GM12865 (cell line): ENCODE measurements at regions not wholly inside any gene's neighbourhood (a gene's known extent, or its start where the extent isn't known, plus 50 kb on each side); places are given as distances from the start of the nearest gene placed in this dataset.
"Not testable (repeated sequence)": the region's sequence is repeated elsewhere in the genome, so short reads cannot be mapped to it uniquely, and the experiment has no call there.

ENCODE experiments used
- DNase-seq: peaks from one replicate; pipeline ENCODE4 v3.0.0; 2010; ENCODE audit warnings: low read depth
- H3K4me3 ChIP-seq: 2 replicates; pipeline ENCODE4 v1.5.1; 2011; ENCODE audit warnings: mild to moderate bottlenecking, low read depth, low read length, control low read depth
- CTCF ChIP-seq: IDR thresholded peaks from 2 replicates; pipeline ENCODE4 v1.5.1; 2011; ENCODE audit warnings: low read length, control low read depth, low read depth, inconsistent platforms; ENCODE audit not compliant: insufficient read depth; ENCODE audit errors: missing control alignments

GRCh38 chr7:10779465-10780399 is 193.9 kb upstream of the PHF14 start:
- no peak overlapping the region for H3K4me3 ChIP-seq
- no peak for TF ChIP-seq CTCF
- DNase-seq, result no peak

DNA sequence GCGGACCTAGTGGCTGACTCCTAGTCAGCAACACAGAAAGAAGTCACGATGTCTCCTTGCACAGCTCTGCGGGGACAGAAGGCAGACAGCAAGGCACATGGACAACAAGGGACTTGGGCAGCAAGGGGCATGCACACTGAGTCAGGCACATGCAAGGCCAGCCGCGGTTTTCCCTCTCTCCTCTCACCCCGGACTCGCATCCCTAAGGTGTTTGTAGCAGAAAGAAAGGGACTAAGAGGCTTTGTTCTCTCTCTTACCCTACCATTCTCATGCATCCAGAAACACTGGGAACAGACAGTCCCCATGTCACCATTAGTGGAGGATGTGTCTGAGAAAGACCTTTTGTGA is 193.3 kb upstream of the PHF14 start:
- H3K4me3 ChIP-seq, result no peak overlapping the region
- TF ChIP-seq CTCF, result no peak
- DNase-seq, result no peak

- DNase-seq, H3K4me3 ChIP-seq: not testable (repeated sequence)
Measured at GRCh38 chr7:10786976-10787375, 186.7 kb upstream of the PHF14 start.

GRCh38 chr7:10789170-10789569 is 184.5 kb upstream of the PHF14 start:
- no peak for DNase-seq
- no peak for TF ChIP-seq CTCF
- H3K4me3 ChIP-seq, result no peak overlapping the region

DNA sequence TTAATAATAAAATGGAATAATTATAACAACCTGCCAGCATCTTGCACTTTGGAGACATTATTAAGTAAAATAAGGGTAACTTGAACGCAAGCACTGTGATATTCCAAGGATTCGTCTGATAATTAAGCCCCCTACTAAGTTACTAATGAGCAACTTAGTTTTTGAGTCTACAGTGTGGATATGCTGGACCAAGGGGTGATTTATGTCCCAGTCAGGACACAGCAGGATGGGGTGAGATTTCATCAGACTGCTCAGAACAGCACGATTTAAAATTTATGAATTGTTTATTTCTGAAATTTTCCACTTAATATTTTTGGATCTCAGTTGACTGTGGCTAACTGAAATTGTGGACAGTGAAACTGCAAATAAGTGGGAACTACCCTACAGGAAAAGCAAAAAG is 182.8 kb upstream of the PHF14 start:
- H3K4me3 ChIP-seq, result no peak overlapping the region
- no peak for TF ChIP-seq CTCF
- DNase-seq, result no peak

DNA sequence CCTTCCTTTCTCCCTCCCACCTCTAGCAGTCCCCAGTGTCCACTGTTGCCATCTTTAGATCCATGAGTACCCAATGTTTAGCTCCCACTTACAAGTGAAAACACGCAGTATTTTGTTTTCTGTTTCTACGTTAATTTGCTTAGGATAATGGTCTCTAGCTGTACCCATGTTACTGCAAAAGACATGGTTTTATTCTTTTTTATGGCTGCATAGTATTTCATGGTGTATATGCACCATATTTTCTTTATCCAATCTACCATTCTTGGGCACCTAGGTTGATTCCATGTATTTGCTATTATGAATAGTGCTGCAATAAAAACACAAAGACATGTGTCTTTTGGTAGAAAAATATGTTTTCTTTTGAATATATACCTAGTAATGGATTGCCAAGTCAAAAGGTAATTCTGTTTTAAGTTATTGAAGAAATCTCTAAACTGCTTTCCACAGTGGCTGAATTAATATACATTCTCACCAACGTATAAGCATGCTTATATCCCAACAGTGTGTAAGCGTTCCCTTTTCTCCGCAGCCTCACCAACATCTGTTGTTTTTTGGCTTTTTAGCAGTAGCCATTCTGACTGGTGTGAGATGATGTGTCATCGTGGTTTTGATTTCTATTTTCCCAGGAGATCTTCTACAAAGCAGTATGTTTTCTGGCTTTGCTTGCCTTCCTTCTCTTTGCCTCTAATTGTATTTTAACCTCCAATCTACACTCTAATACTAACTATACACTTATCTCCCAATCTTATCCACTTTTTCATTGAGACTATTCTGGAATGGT is 179.5 kb upstream of the PHF14 start:
- no peak overlapping the region for H3K4me3 ChIP-seq
- no peak for DNase-seq
- TF ChIP-seq CTCF, result no peak

GRCh38 chr7:10797157-10797556 is 176.5 kb upstream of the PHF14 start:
- no peak overlapping the region for H3K4me3 ChIP-seq
- no peak for TF ChIP-seq CTCF
- peak; percentile 33 for DNase-seq
